NAMALWA (cell line): ENCODE measurements at regions not wholly inside any gene's neighbourhood (a gene's known extent, or its start where the extent isn't known, plus 50 kb on each side); places are given as distances from the start of the nearest gene placed in this dataset.
A peak's percentile ranks its signal among the peaks of the same experiment; 100 is the strongest.
"Not testable (repeated sequence)": the region's sequence is repeated elsewhere in the genome, so short reads cannot be mapped to it uniquely, and the experiment has no call there.

ENCODE experiments used
- DNase-seq: peaks from one replicate; pipeline ENCODE4 v3.0.0-alpha.2; 2015; ENCODE audit warnings: low spot score

DNA sequence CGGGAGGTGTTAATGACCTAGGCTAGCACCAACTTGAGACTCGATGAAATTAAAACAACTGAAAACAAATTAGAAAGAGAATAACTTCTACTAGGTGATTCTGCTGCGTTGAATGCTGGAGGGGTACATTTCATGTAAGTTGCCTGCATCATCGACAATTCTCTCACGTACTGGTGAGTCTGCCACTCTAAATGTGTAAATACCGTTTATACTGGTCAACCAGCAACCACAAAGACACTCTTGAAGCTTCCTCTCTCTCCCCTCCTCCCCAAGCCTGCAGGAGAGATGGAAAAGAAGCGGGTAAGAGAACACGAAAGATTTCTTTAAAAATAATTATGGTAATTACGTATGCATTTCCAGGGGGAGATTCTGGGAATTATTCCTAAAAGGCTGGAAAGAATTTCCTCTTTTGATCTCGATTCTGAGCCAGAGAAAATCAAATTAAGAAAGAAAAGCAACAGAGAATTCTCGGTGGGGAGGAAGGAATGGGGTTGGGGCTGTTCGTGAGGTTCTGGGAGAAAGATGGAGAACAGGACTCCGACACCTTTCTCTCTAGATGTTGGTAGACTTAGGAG, 68.6 kb upstream of the MRTFB start:
- no peak for DNase-seq

- DNase-seq, result no peak
These were observed 68.0 kb upstream of the MRTFB start for GRCh38 chr16:14003074-14003570.

- DNase-seq, result no peak
These were observed 66.9 kb upstream of the MRTFB start for GRCh38 chr16:14004031-14004728.

DNA sequence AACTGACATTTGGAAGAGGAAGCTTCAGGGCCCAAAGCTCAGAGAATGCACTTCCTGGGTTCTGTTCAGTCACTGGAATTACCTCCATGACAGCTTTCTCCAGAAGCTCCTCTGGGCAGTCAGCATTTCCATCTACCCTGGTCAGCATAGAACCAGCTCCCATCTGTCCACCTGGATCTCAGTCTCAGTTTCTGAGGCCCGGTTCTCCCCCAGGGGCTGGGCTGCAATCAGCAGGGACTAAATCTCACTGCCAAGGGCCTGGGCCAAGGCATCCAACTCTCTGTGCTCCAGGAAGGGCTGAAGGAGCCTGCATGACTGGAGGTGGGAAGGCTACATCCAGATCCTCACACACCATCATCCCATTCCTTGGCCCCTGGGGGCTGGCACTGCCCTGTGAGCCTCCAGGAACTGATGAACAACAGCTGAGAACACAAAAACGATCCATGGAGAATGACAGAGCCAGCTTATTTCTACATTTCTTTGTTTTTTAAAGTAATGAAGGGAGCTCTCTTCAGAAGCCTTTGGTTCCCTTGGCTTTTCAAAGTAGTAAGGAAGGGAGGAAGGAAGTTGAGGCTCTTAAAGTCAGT, 66.3 kb upstream of the MRTFB start:
- DNase-seq, result no peak

DNA sequence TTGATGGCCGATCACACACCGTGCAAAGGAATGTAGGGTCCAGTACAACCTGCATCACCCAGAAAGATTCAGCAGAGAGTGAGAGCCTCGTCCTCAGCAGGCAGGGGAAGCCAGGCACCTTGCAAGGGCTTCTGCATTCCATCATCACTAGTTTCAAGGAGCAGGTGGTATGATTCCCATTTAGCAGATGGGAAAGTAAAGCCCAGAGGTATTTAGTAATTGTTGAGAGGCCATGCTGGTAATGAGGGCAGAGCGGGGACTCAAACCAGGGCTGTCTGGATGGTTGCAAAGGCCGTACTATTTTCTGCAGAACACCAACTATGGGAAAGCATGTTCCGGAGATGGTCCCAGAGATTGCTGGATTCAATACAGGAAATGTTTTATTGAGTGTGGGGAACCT, 65.8 kb upstream of the MRTFB start:
- DNase-seq, result no peak

DNA sequence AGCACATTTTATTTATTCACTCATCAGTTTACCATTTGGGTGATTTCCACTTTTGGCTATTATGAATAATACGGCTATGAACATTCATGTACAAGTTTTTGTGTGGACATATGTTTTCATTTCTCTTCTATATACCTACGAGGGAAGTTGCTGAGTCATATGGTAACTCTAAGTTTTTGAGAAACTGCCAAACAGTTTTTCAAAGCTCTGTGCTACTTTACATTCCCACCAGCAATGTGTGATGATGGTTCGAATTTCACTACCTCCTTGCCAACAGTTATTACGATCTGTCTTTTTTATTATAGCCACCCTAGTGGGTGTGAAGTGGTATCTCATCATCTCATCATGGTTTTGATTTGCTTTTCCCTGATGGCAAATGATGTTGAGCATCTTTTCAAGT, 63.7 kb upstream of the MRTFB start:
- DNase-seq, result peak; percentile 11

DNA sequence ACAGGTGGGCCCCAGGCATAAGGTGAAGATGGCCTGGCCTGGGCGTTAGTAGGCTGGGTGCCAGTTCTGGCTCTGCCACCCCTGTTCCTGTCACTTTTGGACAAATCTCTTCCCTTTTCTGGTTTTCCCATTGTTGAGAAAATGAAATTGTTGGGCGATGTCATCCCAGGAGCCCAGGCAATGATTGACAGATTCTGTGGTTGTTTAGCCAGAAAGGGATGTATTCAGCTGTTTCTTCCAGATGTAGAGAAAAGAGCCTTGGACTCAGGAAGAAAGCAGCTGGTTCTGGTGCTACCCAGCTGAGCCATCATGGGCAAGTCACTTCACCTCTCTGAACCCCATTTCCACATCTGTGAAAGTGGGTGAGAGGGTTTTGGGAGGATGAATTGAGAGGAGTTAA, 60.1 kb upstream of the MRTFB start:
- DNase-seq, result no peak

DNA sequence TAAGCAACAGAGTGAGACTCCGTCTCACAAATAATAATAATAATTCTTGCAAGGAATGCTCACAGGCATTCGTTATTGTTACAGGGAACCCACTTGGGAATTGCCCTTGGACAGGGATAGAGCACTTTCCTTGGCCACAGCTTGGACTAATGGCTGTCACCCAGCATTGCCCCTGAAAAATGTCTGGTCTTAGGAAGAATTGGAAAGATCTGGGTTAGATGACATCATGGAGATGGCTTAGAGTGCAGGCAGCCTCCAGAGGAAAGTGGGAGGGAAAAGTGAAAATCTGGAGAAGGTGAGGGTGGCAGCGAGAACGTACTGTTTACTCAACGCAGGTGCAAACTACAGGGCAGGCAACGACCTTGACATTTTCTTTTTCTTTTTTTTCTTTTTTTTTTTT, 59.3 kb upstream of the MRTFB start:
- no peak for DNase-seq

DNA sequence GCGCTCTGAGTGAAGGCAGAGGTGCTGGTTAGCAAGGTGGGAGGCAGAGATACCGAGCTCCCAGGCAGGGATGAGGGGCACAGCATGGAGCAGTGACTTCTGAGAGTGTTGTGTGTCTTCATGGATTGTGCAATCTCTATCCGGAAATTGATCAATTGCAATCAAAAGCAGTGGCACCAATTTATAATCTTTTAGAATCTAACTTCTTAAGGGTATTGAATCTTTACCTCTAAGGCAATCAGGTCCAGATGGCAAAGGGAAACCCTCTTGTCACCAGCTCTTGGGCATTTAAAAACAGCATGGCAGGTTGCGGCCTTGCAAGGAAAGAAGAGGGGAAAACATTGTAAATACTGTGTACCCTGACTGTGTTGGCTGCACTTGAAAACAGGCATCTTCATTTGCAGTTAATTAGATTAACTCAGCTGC, 58.0 kb upstream of the MRTFB start:
- no peak for DNase-seq

- no peak for DNase-seq
These were observed 57.4 kb upstream of the MRTFB start for GRCh38 chr16:14013571-14014283.

- DNase-seq, result no peak
These were observed 56.9 kb upstream of the MRTFB start for GRCh38 chr16:14014284-14014625.

- no peak for DNase-seq
These were observed 56.1 kb upstream of the MRTFB start for GRCh38 chr16:14015033-14015432.

GRCh38 chr16:14015461-14015860, 55.7 kb upstream of the MRTFB start:
- no peak for DNase-seq

GRCh38 chr16:14015948-14016347, 55.2 kb upstream of the MRTFB start:
- no peak for DNase-seq

DNA sequence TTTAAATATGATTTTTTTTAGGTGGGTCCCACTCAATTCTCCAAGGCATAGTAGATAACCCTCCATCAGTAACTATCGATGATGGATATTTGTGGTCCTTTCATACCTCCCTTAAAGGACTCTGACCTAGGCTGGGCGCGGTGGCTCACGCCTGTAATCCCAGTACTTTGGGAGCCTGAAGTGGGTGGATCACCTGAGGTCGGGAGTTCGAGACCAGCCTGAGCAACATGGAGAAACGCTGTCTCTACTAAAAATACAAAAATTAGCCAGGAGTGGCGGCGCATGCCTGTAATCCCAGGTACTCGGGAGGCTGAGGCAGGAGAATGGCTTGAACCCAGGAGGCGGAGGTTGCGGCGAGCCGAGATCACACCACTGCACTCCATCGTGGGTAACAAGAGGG, 54.8 kb upstream of the MRTFB start:
- not testable (repeated sequence) for DNase-seq

- DNase-seq, result no peak
These were observed 53.2 kb upstream of the MRTFB start for GRCh38 chr16:14017886-14018285.

- no peak for DNase-seq
These were observed 52.3 kb upstream of the MRTFB start for GRCh38 chr16:14018851-14019250.

DNA sequence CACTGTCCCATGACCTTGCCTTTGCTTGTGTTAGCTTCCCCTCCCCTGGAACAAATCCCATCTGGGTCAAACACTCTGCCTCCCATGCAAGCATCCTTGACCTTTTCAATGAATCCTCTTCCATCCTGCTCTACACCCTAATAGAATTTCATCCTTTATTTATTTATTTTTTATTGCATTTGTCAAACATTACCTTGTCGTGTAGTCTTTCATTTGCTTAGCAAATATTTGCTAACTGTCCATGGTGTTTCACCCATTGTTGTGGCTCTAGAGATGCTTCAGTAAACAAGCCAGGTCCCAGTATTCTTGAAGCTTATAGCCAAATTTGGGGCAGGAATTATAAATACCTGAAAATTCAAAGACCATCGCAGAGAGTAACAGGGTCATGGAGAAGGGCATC, 51.0 kb upstream of the MRTFB start:
- DNase-seq, result no peak
